ENCODE measurements at regions not wholly inside any gene's neighbourhood (a gene's known extent, or its start where the extent isn't known, plus 50 kb on each side); places are given as distances from the start of the nearest gene placed in this dataset.

DNA sequence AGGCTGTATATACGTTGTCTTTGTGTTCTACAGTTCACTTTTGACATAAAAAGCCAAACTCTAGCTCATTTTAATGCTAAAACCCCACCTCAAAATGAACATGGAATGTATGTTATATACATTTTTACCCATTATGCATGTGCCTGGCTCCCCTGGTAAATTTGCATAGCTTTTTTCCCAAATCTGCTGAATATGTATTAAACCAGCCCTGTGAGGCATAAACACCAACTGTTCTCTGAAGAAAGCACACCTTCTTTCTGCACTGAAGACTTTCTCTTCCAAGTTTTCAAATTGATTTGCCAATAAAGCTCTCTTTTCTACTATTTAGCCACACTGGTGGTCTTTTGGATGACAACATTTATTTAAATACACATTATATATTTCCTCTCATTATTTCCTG is 549.4 kb downstream of the TRIB2 start:
- TF ChIP-seq, protein P1, sequence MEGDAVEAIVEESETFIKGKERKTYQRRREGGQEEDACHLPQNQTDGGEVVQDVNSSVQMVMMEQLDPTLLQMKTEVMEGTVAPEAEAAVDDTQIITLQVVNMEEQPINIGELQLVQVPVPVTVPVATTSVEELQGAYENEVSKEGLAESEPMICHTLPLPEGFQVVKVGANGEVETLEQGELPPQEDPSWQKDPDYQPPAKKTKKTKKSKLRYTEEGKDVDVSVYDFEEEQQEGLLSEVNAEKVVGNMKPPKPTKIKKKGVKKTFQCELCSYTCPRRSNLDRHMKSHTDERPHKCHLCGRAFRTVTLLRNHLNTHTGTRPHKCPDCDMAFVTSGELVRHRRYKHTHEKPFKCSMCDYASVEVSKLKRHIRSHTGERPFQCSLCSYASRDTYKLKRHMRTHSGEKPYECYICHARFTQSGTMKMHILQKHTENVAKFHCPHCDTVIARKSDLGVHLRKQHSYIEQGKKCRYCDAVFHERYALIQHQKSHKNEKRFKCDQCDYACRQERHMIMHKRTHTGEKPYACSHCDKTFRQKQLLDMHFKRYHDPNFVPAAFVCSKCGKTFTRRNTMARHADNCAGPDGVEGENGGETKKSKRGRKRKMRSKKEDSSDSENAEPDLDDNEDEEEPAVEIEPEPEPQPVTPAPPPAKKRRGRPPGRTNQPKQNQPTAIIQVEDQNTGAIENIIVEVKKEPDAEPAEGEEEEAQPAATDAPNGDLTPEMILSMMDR (IDR thresholded peaks at IDR 0.05; ENCODE audit: low read depth, low read length, poor library complexity, severe bottlenecking) = no peak
- no peak for TF ChIP-seq EZH2phosphoT487 (IDR thresholded peaks at IDR 0.05; ENCODE audit: borderline replicate concordance, low read length)

Data from DOHH2 (cell line).